ENCODE measurements at regions not wholly inside any gene's neighbourhood (a gene's known extent, or its start where the extent isn't known, plus 50 kb on each side); places are given as distances from the start of the nearest gene placed in this dataset.
"Not testable (repeated sequence)": the region's sequence is repeated elsewhere in the genome, so short reads cannot be mapped to it uniquely, and the experiment has no call there.

DNA sequence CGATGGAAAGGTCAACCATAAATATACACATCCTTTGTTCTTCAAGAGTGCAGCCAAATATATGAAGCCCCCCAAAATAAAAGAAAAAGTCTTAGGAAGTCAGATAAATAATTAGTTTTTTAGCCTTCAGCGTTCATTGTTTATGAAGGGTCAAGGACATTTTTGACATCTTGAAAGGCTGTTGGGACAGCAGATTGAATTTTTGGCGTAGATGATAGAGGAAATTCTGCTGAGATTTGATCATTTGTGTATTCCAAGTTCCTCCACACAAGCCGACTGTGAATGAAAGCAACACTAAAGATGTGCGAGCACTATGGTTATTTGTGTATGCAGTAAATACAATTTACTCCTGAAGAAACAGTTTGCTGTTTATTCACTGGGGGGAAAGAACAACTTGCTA, 177.8 kb upstream of the PARD3B start:
- DNase-seq: no peak

DNA sequence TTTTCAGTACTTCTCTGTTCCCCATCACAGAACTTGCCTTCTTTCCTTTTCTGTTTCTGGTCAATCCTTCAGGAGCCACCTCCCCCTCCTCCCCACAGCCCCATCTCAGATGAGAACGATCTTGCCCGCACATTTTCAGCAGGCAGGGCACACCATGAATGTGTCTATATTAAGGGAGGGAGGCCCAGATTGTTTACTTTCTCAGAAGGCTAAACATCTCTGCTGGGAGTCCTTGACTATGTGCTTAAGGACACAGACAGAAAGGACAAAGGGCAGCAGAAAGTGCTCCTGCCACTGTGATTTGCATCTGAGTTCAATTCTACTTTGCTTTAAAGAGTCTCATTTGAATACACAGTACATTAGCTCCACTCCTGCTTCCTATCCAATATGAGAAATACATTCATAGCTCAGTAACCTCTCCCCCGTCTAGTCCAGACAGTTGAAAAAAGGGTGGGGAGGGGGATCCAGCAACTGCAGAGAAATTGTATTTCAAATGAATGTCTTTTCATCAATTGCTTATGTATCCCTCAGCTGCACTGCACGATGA, 175.0 kb upstream of the PARD3B start:
- DNase-seq: no peak

DNA sequence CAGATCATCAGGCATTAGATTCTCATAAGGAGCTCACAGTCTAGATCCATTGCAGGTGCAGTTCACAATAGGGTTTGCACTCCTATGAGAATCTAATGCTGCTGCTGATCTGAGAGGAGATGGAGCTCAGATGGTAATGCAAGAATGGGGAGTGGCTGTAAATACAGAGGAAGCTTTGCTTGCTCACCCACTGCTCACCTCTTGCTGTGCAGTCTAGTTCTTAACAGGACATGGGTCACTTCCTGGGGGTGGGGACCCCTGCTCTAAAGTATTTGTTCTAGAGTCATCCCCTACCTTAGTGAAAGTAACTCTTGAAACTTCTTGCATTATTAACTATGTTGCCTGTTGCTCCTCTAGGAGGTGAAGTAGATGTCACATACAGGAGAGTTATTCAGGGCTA, 171.3 kb upstream of the PARD3B start:
- DNase-seq: no peak

DNA sequence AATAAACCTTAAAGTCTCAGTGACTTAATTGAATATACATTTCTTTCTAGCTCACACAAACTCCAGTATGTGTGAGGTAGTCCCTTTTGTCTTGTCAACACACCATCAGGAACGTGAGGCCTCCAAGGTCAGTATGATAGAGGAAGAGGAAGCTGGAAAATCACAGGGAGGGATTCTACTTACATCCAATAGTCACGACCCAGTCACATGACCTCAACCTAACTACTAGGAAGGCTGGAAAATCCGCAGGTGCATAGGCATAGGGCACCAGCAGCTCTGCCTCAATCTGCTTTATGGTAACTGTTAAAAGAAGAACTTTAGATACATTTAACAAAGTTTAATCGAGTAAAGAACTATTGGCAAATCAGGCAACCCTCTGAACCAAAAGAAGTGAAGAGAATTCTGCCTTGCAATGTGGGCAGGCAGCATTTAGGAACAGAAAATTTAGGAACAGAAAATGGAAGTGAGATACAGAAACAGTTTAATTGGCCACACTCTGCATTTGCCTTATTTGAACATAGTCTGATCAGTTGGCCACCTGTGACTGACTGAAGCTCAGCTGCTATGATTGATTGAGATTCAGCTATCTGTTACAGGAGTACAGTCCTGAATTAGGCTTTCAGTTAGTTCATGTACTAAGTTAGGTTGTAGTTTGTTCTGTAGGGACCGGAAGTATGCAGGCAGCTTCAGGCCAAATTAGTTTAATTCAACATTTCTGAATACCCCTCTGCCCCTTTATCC, 165.0 kb upstream of the PARD3B start:
- no peak for DNase-seq

DNA sequence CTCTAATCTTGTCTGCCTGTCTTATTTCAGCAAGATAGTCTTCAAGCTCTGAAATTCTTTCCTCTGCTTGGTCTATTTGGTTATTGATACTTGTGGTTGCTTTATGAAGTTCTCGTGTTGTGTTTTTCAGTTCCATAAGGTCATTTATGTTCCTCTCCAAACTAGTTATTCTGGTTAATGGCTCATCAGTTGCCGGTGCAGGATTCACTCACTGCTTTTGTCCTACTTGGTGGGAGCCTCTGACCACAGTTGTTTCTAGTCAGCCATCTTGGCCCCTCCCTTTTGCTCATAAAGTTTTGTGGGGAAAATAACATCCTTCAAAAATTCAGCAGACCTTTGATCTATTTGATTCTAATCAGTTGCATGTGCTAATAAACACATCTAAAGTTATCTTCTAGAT, 158.6 kb upstream of the PARD3B start:
- DNase-seq: no peak

DNA sequence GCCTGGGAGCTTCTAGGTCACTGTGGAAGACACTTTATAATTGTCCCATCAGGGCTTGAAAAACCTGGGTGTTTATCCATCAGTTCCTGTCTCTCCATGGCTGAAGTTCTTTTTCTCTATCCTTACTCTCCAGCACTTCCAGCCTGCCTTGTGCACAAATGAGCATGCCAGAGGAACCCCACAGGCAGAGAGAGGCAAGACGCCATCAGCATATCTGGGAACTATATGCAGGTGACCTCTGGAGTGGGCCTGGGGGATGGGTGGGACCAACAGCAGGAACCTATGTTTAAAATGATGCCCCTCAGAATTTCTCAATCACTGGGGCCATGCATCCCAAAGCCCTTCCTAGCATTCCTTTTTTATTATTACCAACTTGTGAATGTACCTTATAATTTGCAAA, 156.2 kb upstream of the PARD3B start:
- no peak for DNase-seq

DNA sequence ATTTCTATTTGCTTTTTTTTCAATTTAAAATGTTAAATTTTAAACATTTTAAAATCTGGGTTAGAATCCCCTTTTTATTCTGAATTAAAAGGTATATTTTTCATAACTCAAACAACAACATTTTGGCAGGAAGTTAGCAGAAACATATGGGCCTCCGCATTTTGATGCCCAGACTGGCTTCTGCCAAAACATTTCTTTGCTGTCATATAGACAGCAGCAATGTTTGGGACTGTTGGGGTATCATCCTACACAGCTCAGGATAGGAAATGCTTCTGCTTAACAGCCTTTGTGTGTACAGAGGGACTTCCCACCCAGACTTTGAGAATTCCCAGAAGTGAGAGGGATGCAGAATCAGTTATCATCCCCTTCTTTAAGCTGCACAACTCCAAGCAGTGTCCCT, 155.4 kb upstream of the PARD3B start:
- DNase-seq: no peak

DNA sequence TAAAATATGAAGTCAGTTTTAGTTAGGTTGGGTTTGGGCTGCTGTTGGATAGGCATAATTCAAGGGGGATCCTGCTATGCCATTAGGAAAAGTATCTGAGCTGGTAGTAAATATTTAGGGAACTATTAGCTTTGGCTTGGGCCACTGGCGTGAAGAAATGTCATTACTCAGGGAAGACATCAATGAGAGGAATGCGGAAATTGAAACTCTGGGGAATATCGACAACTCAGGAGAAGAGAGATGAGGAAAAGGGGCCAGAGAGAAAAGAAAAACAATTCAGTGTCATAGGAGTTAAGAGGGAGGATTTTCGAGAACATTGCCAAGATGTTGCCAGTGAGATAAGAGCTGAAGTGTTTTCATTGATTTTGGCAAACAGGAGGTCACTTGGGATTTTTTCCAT, 149.7 kb upstream of the PARD3B start:
- DNase-seq: no peak

DNA sequence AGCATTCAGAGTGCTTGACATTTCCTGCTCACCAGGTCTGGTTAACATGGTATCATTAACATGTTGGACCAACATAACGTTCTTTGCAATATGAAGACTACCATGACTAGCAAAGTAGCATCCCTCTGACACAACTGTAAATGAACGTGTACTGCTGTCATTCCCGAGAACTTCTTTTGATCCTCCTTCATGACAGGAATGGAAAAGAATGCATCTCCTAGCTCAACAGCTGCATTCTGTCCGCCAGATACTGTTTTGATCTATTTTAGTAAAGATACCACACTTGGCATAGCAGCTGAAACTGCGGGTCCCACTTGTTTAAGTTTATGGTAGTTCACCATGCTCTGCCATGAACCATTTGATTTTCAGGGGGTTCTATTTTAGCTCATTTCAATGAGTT, 144.2 kb upstream of the PARD3B start:
- no peak for DNase-seq

DNA sequence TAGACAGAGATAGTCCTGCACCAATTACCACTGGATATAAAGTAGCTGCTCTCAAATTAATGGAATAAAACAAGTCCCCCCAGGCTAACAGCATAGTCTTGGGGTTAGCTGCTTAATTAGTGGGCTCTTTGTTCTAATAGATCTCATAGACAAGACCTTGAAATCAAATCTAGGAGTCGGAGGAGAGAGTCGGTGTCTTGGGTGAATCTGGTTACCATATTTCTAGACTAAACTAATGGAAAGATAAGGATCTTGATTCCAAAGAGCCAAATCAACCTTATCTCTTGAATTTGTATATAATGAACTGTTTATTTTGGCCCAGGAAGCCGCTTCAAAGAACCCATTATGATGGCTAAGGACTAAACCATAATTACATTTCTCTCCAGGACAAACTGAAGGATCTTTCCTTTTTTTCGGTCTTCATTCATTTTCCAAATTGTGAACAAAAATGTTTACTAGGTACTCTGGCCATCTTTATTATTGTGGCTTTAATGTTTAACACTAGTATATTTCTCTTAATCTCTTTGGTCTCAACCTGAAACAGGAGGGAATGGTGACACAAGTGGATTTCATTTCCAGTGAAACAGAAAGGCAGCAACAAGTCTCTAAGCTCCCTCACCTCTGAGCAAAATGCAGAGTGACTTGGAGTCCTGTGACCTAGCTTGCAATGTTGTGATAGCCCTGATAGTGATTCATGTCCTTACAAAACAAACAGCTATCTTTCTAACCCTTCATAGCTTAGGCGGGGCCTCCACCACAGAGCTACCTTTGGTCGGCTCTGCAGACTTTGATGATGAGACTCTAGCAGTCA, 137.9 kb upstream of the PARD3B start:
- no peak for DNase-seq

DNA sequence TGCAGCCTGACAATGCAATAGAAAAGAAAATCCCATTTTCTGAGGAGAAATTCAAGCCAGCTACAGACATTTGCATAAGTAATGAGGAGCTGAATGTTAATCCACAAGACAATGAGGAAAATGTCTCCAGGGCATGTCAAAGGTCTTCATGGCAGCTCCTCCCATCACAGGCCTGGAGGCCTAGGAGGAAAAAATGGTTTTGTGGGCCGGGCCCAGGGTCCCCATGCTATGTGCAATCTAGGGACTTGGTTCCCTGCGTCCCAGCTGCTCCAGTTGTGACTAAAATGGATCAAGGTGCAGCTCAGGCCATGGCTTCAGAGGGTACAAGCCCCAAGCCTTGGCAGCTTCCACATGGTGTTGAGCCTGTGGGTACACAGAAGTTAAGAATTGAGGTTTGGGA, 132.5 kb upstream of the PARD3B start:
- DNase-seq: not testable (repeated sequence)

DNA sequence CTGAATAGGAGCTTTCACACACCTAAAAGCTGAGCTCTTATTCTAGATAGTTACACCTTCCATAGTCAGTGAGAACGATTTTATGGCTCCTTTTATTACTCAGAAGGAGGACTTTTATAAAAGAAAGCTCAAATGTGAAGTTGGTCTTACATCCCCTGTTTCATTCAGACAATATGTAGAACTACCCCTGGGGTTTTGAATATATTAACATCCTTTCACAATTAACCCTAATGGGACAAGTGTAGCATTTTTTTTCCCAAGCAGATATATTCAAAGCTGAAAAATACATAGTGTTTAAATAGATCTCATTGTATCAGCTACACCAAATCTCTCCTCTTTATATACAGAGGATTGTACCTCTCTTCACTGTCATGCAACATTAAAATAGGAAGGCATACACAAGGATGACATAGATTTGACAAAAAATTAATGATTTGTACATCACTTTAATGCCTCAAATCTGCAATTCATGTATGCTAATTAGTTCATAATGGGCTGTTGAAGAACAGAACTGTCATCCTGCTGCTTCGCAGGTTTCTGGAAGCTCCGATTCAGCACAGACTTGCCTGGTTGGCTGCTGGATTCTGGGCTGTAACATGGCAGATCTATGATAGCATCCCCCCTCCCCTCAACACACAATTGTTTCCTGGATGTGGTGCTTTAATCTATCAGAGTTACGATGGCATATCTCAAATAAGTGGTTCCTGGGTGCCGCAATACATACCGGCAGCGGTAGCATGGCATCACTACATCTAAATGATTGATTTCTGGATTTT, 129.7 kb upstream of the PARD3B start:
- no peak for DNase-seq

DNA sequence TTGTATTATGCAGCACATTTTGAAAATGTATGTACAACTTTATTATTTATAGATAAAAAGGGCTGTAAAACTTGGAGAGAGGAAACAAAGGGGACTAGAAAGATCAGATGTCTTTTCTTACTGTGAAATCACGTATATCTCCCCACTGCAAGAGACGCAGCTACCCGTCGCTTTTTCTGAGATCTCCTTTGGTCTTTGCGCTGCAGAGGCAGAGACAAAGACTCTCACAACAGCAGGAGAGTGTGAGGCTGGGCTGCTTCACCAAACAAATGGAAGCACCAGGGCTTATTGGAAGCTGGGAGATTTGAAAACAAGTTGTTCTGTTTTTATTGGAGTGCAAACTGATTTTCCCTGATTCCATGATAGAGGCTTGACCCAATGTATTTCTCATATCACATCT, 129.0 kb upstream of the PARD3B start:
- no peak for DNase-seq

DNA sequence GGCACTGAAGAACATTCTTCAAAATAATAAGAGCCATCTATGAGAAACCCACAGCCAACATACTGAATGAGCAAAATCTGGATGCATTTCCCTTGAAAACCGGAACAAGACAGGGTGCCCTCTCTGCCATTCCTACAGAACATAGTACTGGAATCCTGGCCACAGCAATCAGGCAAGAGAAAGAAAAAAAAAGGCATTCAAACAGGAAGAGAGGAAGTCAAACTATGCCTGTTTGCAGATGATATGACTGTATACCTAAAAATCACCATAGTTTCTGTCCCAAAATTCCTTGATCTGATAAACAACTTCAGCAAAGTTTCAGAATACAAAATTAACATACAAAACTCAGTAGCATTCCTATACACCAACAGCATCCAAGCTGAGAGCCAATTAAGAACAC, 119.5 kb upstream of the PARD3B start:
- DNase-seq: no peak

DNA sequence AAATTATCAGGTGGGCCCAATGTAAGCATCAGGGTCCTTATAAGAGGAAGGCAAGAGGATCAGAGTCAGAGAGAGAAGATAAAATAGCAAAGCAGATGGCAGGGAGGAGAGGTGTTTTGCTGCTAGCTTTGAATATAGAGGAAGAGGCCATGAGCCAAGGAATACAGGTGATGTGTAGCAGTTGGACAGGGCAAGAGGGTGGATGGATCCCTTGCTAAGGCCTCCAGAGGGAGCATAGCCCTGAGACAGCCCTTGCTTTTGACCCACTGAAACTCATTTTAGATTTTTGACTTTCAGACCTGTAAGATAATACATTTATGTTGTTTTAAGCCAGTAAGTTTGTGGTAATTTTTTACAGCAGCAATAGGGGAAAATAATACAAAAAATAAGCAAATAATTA, 116.6 kb upstream of the PARD3B start:
- DNase-seq: no peak

DNA sequence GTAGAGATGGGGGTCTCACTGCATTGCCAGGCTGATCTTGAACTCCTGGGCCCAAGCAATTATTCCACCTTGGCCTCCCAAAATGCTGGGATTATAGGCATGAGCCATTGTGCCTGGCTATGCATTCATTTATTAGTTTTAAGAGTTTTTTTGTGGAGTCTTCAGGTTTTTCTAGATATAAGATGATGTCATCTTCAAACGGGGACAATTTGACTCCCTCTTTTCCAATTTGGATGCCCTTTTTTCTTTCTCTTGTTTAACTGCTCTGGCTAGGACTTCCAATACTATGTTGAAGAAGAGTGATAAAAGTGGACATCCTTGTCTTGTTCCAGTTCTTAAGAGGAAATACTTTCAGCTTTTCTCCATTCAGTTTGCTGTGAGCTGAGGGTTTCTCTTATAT, 113.7 kb upstream of the PARD3B start:
- DNase-seq: no peak

DNA sequence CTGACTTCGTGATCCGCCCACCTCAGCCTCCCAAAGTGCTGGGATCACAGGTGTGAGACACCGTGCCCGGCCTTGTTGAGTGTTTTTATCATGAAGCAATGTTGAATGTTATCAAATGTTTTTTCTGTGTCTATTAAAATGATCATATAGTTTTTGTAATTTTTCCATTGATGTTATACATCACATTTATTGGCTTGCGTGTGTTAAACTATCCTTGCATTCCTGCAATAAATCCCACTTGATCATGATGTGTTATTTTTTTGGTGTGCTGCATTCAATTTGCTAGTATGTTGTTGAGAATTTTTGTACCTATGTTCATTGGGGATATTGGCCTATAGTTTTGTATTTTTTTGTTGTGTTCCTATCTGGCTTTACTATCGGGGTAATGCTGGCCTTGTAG, 113.1 kb upstream of the PARD3B start:
- DNase-seq: no peak

DNA sequence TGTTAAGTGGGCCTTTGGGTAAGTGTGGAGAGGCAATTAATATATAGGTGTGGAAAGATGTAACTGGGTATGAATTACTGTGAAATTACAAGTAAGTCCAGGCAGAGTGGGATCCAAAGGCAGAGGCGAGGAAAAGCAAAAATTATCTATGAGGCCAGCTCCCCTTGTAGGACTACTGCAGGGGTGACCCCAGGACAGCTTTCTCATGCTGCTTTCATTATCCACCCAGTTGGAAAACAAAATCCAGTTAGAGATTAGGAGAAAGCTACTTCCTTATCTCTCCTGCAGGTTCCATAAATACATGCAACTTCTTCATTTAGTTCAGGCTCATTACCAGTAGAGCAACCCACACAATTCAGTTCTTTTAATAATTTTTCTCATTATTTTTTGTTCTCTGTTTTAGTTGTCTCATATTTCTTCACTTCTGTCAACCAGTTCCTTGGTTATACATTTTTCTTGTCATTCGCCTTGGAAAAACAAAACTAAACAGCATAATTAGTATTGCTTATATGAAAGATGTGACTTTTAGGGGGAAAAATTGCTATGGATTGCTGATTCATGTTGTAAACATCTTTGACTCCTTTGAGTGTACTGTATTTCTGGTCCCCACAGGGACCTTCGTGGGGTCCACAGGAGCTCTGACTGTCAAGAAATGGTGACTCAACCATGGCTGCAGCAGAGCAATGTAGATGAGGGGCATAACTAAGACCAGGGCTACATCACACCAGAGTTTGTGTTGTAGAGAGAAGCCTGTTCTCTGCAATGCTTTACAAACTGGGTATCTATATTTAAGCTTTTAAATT, 110.4 kb upstream of the PARD3B start:
- no peak for DNase-seq

DNA sequence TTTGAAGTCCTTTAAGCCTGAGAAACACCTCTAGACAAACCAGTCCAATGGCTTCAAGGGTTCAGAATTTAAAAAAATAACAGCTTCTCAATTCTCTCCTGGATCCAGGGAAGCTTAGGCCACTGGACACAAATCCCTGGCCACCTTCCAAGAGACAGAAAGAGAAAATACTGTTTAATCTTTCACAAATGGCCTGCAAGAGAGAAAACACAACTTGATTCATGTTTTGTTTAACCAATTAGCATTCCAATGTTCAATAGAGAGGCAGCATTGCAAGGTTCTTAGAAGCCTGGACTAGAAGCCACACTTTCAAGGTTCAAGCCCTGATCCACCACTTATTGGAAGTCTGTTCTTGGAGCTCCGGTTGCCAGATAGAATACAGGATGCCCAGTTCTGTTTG, 109.0 kb upstream of the PARD3B start:
- DNase-seq: no peak

DNA sequence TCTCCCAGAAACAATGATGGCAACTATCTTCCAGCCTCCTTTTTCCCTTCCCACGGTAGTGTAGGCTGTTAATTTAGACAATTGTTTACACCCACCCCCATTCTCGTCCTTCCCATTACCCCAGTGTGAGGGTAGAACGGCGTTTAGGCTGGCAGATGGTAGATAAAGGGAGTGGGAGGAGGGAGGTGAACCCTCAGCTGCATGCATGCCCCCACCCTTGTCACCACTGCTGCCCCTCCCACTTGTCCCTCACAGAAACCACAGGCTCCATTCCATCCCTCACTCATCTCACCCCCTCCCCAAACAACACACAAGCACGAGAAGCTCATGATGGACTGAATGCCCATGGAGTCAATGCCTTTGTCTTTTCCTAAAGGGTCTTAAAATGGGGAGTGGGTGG, 107.9 kb upstream of the PARD3B start:
- no peak for DNase-seq

DNA sequence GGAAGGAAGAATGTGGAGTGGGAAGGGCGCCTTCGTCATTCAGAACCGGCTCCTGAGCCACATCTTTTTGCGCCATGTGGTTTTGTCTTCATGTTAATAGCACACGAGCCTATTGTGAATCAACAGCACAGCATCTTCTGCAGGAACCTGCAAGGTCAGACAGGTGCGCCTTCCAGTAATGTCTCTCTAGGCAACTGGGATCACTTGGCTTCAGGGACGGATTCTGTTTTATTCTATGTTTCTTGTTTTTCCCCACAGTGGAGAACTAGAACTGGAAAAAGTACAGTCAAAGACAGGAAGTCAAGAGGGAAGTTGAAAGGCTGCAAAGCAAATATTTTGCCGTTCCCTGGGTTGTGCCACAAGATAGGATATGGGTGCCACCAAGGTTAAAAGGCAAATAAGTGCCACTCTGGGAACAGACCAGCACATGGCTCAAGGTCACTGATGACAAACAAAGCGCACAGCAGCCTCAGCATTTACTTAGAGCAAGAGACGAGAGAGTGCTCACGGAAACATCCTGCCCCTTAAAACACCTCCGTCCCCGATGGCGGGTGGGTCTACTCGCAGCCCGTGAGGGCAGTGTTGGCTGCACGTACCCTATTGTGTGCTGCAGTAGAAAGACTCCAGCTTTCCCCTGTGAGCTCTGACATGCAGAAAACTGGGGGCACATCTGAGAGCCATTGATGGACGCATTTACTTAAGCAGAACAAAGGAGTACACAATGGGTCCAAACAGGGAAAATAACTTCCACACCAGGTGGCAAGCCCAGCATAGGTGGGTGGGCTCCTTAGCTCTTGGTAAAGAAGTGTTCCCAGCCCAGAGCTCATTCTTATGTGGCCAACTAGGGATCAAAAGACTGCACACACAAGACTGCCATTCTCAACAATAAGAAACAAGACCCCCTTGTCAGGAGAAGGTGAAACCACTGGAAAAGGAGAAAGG, 107.2 kb upstream of the PARD3B start:
- no peak for DNase-seq

DNA sequence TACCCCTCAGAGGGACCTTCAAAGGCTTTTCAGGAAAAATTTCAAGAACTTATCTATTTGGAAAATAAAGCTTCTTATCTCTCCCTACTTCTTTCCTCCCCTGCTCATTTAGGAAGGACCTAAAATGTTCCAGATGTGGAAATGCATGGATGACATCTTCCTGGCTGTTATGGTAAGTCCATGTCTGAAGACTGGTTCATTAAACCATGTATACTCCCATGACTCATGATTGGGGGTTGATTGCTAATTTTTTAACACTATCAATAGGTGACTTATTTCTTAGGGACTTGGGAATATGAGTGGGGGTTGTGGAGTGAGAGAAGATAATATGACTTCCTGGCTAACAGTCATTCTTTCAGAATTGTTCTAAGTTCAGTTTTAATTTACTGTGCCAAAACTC, 104.0 kb upstream of the PARD3B start:
- no peak for DNase-seq
